K562 (cell line): ENCODE measurements at regions not wholly inside any gene's neighbourhood (a gene's known extent, or its start where the extent isn't known, plus 50 kb on each side); places are given as distances from the start of the nearest gene placed in this dataset.

ENCODE experiments used
- ARID2 ChIP-seq: fragments of 450-650 bp; IDR thresholded peaks from 2 replicates; pipeline ENCODE4 v1.6.1; 2017; ENCODE audit warnings: antibody characterized with exemption, mild to moderate bottlenecking
- FOXJ3 ChIP-seq: sonication (generic); formaldehyde crosslinking; IDR thresholded peaks from 2 replicates; pipeline ENCODE4 v1.4.0; 2020; ENCODE audit warnings: mild to moderate bottlenecking, missing genetic modification reagents
- NCOA1 ChIP-seq: fragments of 450-650 bp; IDR thresholded peaks from 2 replicates; pipeline ENCODE4 v1.6.1; 2016; ENCODE audit warnings: low read depth
- NFRKB ChIP-seq: fragments of 450-650 bp; IDR thresholded peaks from 2 replicates; pipeline ENCODE4 v1.6.1; 2016; ENCODE audit warnings: low read depth
- NONO ChIP-seq, 2 experiments: fragments of 200-400 bp in 1 of 2; fragments of 450-650 bp in 1 of 2; formaldehyde crosslinking in 1 of 2; IDR thresholded peaks; 2 replicates each; pipeline ENCODE4 v1.6.1; 2017; ENCODE audit warnings: low read depth in 2 of 2, mild to moderate bottlenecking in 2 of 2, moderate library complexity in 2 of 2, low read length in 1 of 2
- PHF21A ChIP-seq: fragments of 450-650 bp; IDR thresholded peaks from 2 replicates; pipeline ENCODE4 v1.6.1; 2017; ENCODE audit warnings: low read depth, borderline replicate concordance
- ZNF384 ChIP-seq: IDR thresholded peaks from 2 replicates; pipeline ENCODE4 v1.6.1; 2012; ENCODE audit warnings: low read depth, low read length, improper control_type of control experiment
- TF ChIP-seq, protein P1 (sequence below): fragments of 200-600 bp; sonication (generic); IDR thresholded peaks from one replicate; pipeline ENCODE4 v1.6.1; 2012; ENCODE audit warnings: mild to moderate bottlenecking, low read depth, low read length, inconsistent platforms
- TF ChIP-seq, protein P2 (sequence below): fragments of 450-650 bp; IDR thresholded peaks from 2 replicates; pipeline ENCODE4 v1.6.1; 2016; ENCODE audit warnings: mild to moderate bottlenecking
- TF ChIP-seq, protein P3 (sequence below): sonication (generic); formaldehyde crosslinking; IDR thresholded peaks from 2 replicates; pipeline ENCODE4 v1.8.1; 2023; ENCODE audit warnings: mild to moderate bottlenecking, missing genetic modification reagents

DNA sequence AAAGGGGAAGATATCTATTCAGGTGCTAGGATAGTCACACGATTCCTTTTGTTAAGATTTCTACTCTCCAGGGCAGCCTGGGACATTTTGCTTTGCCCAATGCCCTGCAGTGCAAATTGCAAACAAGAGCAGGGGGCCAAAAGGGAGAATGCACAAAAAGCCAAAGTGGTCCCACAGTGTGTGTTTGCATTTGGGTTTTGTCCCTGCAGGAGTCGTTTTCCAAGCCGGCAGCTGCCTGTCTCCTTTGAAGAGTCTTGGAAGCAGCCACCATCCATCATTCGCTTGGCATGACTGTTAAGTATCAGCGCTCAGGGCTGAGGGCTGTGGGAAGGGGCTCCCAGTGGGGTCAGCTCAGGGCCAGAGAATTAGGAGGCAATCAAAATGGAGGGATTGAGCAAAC, 184.7 kb downstream of the MIAT start (continued):
- TF ChIP-seq, protein P1, sequence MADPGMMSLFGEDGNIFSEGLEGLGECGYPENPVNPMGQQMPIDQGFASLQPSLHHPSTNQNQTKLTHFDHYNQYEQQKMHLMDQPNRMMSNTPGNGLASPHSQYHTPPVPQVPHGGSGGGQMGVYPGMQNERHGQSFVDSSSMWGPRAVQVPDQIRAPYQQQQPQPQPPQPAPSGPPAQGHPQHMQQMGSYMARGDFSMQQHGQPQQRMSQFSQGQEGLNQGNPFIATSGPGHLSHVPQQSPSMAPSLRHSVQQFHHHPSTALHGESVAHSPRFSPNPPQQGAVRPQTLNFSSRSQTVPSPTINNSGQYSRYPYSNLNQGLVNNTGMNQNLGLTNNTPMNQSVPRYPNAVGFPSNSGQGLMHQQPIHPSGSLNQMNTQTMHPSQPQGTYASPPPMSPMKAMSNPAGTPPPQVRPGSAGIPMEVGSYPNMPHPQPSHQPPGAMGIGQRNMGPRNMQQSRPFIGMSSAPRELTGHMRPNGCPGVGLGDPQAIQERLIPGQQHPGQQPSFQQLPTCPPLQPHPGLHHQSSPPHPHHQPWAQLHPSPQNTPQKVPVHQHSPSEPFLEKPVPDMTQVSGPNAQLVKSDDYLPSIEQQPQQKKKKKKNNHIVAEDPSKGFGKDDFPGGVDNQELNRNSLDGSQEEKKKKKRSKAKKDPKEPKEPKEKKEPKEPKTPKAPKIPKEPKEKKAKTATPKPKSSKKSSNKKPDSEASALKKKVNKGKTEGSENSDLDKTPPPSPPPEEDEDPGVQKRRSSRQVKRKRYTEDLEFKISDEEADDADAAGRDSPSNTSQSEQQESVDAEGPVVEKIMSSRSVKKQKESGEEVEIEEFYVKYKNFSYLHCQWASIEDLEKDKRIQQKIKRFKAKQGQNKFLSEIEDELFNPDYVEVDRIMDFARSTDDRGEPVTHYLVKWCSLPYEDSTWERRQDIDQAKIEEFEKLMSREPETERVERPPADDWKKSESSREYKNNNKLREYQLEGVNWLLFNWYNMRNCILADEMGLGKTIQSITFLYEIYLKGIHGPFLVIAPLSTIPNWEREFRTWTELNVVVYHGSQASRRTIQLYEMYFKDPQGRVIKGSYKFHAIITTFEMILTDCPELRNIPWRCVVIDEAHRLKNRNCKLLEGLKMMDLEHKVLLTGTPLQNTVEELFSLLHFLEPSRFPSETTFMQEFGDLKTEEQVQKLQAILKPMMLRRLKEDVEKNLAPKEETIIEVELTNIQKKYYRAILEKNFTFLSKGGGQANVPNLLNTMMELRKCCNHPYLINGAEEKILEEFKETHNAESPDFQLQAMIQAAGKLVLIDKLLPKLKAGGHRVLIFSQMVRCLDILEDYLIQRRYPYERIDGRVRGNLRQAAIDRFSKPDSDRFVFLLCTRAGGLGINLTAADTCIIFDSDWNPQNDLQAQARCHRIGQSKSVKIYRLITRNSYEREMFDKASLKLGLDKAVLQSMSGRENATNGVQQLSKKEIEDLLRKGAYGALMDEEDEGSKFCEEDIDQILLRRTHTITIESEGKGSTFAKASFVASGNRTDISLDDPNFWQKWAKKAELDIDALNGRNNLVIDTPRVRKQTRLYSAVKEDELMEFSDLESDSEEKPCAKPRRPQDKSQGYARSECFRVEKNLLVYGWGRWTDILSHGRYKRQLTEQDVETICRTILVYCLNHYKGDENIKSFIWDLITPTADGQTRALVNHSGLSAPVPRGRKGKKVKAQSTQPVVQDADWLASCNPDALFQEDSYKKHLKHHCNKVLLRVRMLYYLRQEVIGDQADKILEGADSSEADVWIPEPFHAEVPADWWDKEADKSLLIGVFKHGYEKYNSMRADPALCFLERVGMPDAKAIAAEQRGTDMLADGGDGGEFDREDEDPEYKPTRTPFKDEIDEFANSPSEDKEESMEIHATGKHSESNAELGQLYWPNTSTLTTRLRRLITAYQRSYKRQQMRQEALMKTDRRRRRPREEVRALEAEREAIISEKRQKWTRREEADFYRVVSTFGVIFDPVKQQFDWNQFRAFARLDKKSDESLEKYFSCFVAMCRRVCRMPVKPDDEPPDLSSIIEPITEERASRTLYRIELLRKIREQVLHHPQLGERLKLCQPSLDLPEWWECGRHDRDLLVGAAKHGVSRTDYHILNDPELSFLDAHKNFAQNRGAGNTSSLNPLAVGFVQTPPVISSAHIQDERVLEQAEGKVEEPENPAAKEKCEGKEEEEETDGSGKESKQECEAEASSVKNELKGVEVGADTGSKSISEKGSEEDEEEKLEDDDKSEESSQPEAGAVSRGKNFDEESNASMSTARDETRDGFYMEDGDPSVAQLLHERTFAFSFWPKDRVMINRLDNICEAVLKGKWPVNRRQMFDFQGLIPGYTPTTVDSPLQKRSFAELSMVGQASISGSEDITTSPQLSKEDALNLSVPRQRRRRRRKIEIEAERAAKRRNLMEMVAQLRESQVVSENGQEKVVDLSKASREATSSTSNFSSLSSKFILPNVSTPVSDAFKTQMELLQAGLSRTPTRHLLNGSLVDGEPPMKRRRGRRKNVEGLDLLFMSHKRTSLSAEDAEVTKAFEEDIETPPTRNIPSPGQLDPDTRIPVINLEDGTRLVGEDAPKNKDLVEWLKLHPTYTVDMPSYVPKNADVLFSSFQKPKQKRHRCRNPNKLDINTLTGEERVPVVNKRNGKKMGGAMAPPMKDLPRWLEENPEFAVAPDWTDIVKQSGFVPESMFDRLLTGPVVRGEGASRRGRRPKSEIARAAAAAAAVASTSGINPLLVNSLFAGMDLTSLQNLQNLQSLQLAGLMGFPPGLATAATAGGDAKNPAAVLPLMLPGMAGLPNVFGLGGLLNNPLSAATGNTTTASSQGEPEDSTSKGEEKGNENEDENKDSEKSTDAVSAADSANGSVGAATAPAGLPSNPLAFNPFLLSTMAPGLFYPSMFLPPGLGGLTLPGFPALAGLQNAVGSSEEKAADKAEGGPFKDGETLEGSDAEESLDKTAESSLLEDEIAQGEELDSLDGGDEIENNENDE = no peak
- TF ChIP-seq PHF21A = no peak
- TF ChIP-seq, protein P2, sequence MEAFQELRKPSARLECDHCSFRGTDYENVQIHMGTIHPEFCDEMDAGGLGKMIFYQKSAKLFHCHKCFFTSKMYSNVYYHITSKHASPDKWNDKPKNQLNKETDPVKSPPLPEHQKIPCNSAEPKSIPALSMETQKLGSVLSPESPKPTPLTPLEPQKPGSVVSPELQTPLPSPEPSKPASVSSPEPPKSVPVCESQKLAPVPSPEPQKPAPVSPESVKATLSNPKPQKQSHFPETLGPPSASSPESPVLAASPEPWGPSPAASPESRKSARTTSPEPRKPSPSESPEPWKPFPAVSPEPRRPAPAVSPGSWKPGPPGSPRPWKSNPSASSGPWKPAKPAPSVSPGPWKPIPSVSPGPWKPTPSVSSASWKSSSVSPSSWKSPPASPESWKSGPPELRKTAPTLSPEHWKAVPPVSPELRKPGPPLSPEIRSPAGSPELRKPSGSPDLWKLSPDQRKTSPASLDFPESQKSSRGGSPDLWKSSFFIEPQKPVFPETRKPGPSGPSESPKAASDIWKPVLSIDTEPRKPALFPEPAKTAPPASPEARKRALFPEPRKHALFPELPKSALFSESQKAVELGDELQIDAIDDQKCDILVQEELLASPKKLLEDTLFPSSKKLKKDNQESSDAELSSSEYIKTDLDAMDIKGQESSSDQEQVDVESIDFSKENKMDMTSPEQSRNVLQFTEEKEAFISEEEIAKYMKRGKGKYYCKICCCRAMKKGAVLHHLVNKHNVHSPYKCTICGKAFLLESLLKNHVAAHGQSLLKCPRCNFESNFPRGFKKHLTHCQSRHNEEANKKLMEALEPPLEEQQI = no peak
- TF ChIP-seq ZNF384 = no peak
- TF ChIP-seq NCOA1 = no peak
- TF ChIP-seq NONO (IDR thresholded peaks at IDR 0.05; ENCODE audit: low read depth in 2 of 2, low read length in 1 of 2) = no peak
- TF ChIP-seq, protein P3, sequence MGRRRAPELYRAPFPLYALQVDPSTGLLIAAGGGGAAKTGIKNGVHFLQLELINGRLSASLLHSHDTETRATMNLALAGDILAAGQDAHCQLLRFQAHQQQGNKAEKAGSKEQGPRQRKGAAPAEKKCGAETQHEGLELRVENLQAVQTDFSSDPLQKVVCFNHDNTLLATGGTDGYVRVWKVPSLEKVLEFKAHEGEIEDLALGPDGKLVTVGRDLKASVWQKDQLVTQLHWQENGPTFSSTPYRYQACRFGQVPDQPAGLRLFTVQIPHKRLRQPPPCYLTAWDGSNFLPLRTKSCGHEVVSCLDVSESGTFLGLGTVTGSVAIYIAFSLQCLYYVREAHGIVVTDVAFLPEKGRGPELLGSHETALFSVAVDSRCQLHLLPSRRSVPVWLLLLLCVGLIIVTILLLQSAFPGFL (CRISPR knock-in tag) = no peak
- TF ChIP-seq FOXJ3 = no peak
- TF ChIP-seq NFRKB = no peak
- TF ChIP-seq ARID2 = no peak
- TF ChIP-seq, all 486 proteins: peak for 0
